ENCODE measurements at regions not wholly inside any gene's neighbourhood (a gene's known extent, or its start where the extent isn't known, plus 50 kb on each side); places are given as distances from the start of the nearest gene placed in this dataset.

- peaks cover 9% of the 10 kb centered on the region for H3K4me1 ChIP-seq (ENCODE audit: insufficient read depth, low read length)
- no peaks in the 10 kb centered on the region for H3K36me3 ChIP-seq (ENCODE audit: insufficient read depth, low read depth, low read length)
- no peak overlapping the region for H3K9ac ChIP-seq (ENCODE audit: low read depth, low read length)
Measured at GRCh38 chr12:94771741-94772140, 121.4 kb upstream of the TMCC3 start.

GRCh38 chr12:94771199-94771598, 120.8 kb upstream of the TMCC3 start:
- H3K9ac ChIP-seq (ENCODE audit: low read depth, low read length), result no peak overlapping the region

More at GRCh38 chr12:94771741-94772140, 121.4 kb upstream of the TMCC3 start:
- Histone ChIP-seq H3K4me3 (ENCODE audit: low read length) (no peak overlapping the region), H3K9me3 (ENCODE audit: insufficient read depth, low read depth, low read length) (no peaks in the 10 kb centered on the region; the same call in 1 of the 2 replicates), H3K27ac (ENCODE audit: low read length) (no peak overlapping the region), H3K27me3 (ENCODE audit: insufficient read depth, low read length) (no peaks in the 10 kb centered on the region)

GRCh38 chr12:94770791-94771190, 120.4 kb upstream of the TMCC3 start:
- Histone ChIP-seq H3K27me3 (ENCODE audit: insufficient read depth, low read length) (no peaks in the 10 kb centered on the region), H3K4me1 (ENCODE audit: insufficient read depth, low read length) (peaks cover 9% of the 10 kb centered on the region), H3K27ac (ENCODE audit: low read length) (no peak overlapping the region), H3K9ac (ENCODE audit: low read depth, low read length) (no peak overlapping the region), H3K4me3 (ENCODE audit: low read length) (no peak overlapping the region), H3K9me3 (ENCODE audit: insufficient read depth, low read depth, low read length) (no peaks in the 10 kb centered on the region; the same call in 1 of the 2 replicates), H3K36me3 (ENCODE audit: insufficient read depth, low read depth, low read length) (no peaks in the 10 kb centered on the region)

More at GRCh38 chr12:94771199-94771598, 120.8 kb upstream of the TMCC3 start:
- no peak overlapping the region for H3K4me3 ChIP-seq (ENCODE audit: low read length)
- H3K27me3 ChIP-seq (ENCODE audit: insufficient read depth, low read length), result no peaks in the 10 kb centered on the region
- no peaks in the 10 kb centered on the region for H3K36me3 ChIP-seq (ENCODE audit: insufficient read depth, low read depth, low read length)
- no peaks in the 10 kb centered on the region; the same call in 1 of the 2 replicates for H3K9me3 ChIP-seq (ENCODE audit: insufficient read depth, low read depth, low read length)
- no peak overlapping the region for H3K27ac ChIP-seq (ENCODE audit: low read length)
- H3K4me1 ChIP-seq (ENCODE audit: insufficient read depth, low read length), result peaks cover 9% of the 10 kb centered on the region

- Histone ChIP-seq H3K27me3 (ENCODE audit: insufficient read depth, low read length) (no peaks in the 10 kb centered on the region), H3K9ac (ENCODE audit: low read depth, low read length) (no peak overlapping the region), H3K36me3 (ENCODE audit: insufficient read depth, low read depth, low read length) (no peaks in the 10 kb centered on the region), H3K9me3 (ENCODE audit: insufficient read depth, low read depth, low read length) (no peaks in the 10 kb centered on the region; the same call in 1 of the 2 replicates), H3K27ac (ENCODE audit: low read length) (no peak overlapping the region), H3K4me1 (ENCODE audit: insufficient read depth, low read length) (peaks cover 9% of the 10 kb centered on the region), H3K4me3 (ENCODE audit: low read length) (no peak overlapping the region)
Measured at GRCh38 chr12:94769776-94770759, 119.7 kb upstream of the TMCC3 start.

- no peak overlapping the region for H3K4me3 ChIP-seq (ENCODE audit: low read length)
- H3K9ac ChIP-seq (ENCODE audit: low read depth, low read length), result no peak overlapping the region
- H3K27me3 ChIP-seq (ENCODE audit: insufficient read depth, low read length), result no peaks in the 10 kb centered on the region
- H3K27ac ChIP-seq (ENCODE audit: low read length), result no peak overlapping the region
- H3K36me3 ChIP-seq (ENCODE audit: insufficient read depth, low read depth, low read length), result no peaks in the 10 kb centered on the region
- peaks cover 9% of the 10 kb centered on the region for H3K4me1 ChIP-seq (ENCODE audit: insufficient read depth, low read length)
- H3K9me3 ChIP-seq (ENCODE audit: insufficient read depth, low read depth, low read length), result no peaks in the 10 kb centered on the region; the same call in 1 of the 2 replicates
Measured at GRCh38 chr12:94769047-94769420, 118.7 kb upstream of the TMCC3 start.

GRCh38 chr12:94768398-94769046, 118.2 kb upstream of the TMCC3 start:
- H3K27me3 ChIP-seq (ENCODE audit: insufficient read depth, low read length), result no peaks in the 10 kb centered on the region
- H3K36me3 ChIP-seq (ENCODE audit: insufficient read depth, low read depth, low read length), result no peaks in the 10 kb centered on the region
- H3K4me3 ChIP-seq (ENCODE audit: low read length), result no peak overlapping the region
- H3K9me3 ChIP-seq (ENCODE audit: insufficient read depth, low read depth, low read length), result no peaks in the 10 kb centered on the region
- H3K4me1 ChIP-seq (ENCODE audit: insufficient read depth, low read length), result peaks cover 9% of the 10 kb centered on the region
- no peak overlapping the region for H3K9ac ChIP-seq (ENCODE audit: low read depth, low read length)
- no peak overlapping the region for H3K27ac ChIP-seq (ENCODE audit: low read length)

GRCh38 chr12:94767956-94768355, 117.6 kb upstream of the TMCC3 start:
- no peaks in the 10 kb centered on the region for H3K27me3 ChIP-seq (ENCODE audit: insufficient read depth, low read length)
- no peak overlapping the region for H3K27ac ChIP-seq (ENCODE audit: low read length)
- H3K4me1 ChIP-seq (ENCODE audit: insufficient read depth, low read length), result peaks cover 9% of the 10 kb centered on the region
- no peaks in the 10 kb centered on the region for H3K9me3 ChIP-seq (ENCODE audit: insufficient read depth, low read depth, low read length)
- H3K36me3 ChIP-seq (ENCODE audit: insufficient read depth, low read depth, low read length), result no peaks in the 10 kb centered on the region
- no peak overlapping the region for H3K4me3 ChIP-seq (ENCODE audit: low read length)
- no peak overlapping the region for H3K9ac ChIP-seq (ENCODE audit: low read depth, low read length)

GRCh38 chr12:94766397-94766796, 116.0 kb upstream of the TMCC3 start:
- H3K4me3 ChIP-seq (ENCODE audit: low read length), result no peak overlapping the region
- no peak overlapping the region for H3K27ac ChIP-seq (ENCODE audit: low read length)
- no peaks in the 10 kb centered on the region for H3K36me3 ChIP-seq (ENCODE audit: insufficient read depth, low read depth, low read length)
- peaks cover 9% of the 10 kb centered on the region for H3K4me1 ChIP-seq (ENCODE audit: insufficient read depth, low read length)
- H3K9me3 ChIP-seq (ENCODE audit: insufficient read depth, low read depth, low read length), result no peaks in the 10 kb centered on the region
- H3K27me3 ChIP-seq (ENCODE audit: insufficient read depth, low read length), result no peaks in the 10 kb centered on the region
- no peak overlapping the region for H3K9ac ChIP-seq (ENCODE audit: low read depth, low read length)

- no peak overlapping the region for H3K9ac ChIP-seq (ENCODE audit: low read depth, low read length)
- H3K4me3 ChIP-seq (ENCODE audit: low read length), result no peak overlapping the region
- H3K4me1 ChIP-seq (ENCODE audit: insufficient read depth, low read length), result no peaks in the 10 kb centered on the region
- no peak overlapping the region for H3K27ac ChIP-seq (ENCODE audit: low read length)
- no peaks in the 10 kb centered on the region for H3K9me3 ChIP-seq (ENCODE audit: insufficient read depth, low read depth, low read length)
- H3K36me3 ChIP-seq (ENCODE audit: insufficient read depth, low read depth, low read length), result no peaks in the 10 kb centered on the region
- no peaks in the 10 kb centered on the region for H3K27me3 ChIP-seq (ENCODE audit: insufficient read depth, low read length)
Measured at GRCh38 chr12:94763462-94763861, 113.1 kb upstream of the TMCC3 start.

GRCh38 chr12:94762943-94763342, 112.6 kb upstream of the TMCC3 start:
- Histone ChIP-seq H3K9me3 (ENCODE audit: insufficient read depth, low read depth, low read length) (no peaks in the 10 kb centered on the region), H3K27ac (ENCODE audit: low read length) (no peak overlapping the region), H3K4me3 (ENCODE audit: low read length) (no peak overlapping the region), H3K36me3 (ENCODE audit: insufficient read depth, low read depth, low read length) (no peaks in the 10 kb centered on the region), H3K4me1 (ENCODE audit: insufficient read depth, low read length) (no peaks in the 10 kb centered on the region), H3K9ac (ENCODE audit: low read depth, low read length) (no peak overlapping the region), H3K27me3 (ENCODE audit: insufficient read depth, low read length) (no peaks in the 10 kb centered on the region)

GRCh38 chr12:94762259-94762942, 112.0 kb upstream of the TMCC3 start:
- H3K9ac ChIP-seq (ENCODE audit: low read depth, low read length), result no peak overlapping the region
- H3K36me3 ChIP-seq (ENCODE audit: insufficient read depth, low read depth, low read length), result no peaks in the 10 kb centered on the region
- H3K27ac ChIP-seq (ENCODE audit: low read length), result no peak overlapping the region
- no peaks in the 10 kb centered on the region for H3K27me3 ChIP-seq (ENCODE audit: insufficient read depth, low read length)
- no peaks in the 10 kb centered on the region for H3K9me3 ChIP-seq (ENCODE audit: insufficient read depth, low read depth, low read length)
- H3K4me3 ChIP-seq (ENCODE audit: low read length), result no peak overlapping the region
- no peaks in the 10 kb centered on the region for H3K4me1 ChIP-seq (ENCODE audit: insufficient read depth, low read length)

Measured in iPS-20b (cell line).